ENCODE measurements at regions not wholly inside any gene's neighbourhood (a gene's known extent, or its start where the extent isn't known, plus 50 kb on each side); places are given as distances from the start of the nearest gene placed in this dataset.

DNA sequence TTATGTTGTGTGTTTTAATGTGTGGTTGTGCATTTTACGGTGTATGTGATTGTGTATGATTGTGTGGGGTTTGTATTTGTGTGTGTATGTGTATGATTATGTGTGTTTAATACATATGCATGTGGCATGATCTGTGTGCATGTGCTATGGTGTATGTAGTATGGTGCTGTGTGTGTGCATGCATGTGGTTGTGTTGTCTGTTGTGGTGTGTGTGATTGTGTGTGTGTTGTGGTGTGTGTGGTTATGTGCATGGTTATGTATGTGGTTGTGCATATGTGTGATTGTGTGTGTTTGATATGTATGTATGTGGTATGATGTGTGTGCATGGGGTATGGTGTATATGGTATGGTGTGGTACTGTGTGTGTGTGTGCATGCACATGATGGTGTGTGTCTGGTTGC lies 148.1 kb upstream of the AGAP1 start:
- TF ChIP-seq POLR2A (IDR thresholded peaks at IDR 0.05): no peak
- TF ChIP-seq, protein P1, sequence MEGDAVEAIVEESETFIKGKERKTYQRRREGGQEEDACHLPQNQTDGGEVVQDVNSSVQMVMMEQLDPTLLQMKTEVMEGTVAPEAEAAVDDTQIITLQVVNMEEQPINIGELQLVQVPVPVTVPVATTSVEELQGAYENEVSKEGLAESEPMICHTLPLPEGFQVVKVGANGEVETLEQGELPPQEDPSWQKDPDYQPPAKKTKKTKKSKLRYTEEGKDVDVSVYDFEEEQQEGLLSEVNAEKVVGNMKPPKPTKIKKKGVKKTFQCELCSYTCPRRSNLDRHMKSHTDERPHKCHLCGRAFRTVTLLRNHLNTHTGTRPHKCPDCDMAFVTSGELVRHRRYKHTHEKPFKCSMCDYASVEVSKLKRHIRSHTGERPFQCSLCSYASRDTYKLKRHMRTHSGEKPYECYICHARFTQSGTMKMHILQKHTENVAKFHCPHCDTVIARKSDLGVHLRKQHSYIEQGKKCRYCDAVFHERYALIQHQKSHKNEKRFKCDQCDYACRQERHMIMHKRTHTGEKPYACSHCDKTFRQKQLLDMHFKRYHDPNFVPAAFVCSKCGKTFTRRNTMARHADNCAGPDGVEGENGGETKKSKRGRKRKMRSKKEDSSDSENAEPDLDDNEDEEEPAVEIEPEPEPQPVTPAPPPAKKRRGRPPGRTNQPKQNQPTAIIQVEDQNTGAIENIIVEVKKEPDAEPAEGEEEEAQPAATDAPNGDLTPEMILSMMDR (IDR thresholded peaks at IDR 0.05): no peak

Measured in testis (tissue), 2 donors.